HL-60 (cell line): ENCODE measurements at regions not wholly inside any gene's neighbourhood (a gene's known extent, or its start where the extent isn't known, plus 50 kb on each side); places are given as distances from the start of the nearest gene placed in this dataset.

Experiments used
- DNase-seq, 2 experiments: peaks; one replicate each; pipeline ENCODE4 v3.0.0-alpha.2; 2010 to 2020; ENCODE audit warnings: low read depth in 1 of 2, low spot score in 1 of 2
- H3K27ac ChIP-seq: fragments of 250-450 bp; sonication (Bioruptor Pico); replicated peaks from 2 replicates; pipeline ENCODE4 v1.5.1; 2020; ENCODE audit warnings: mild to moderate bottlenecking, moderate library complexity
- H3K27me3 ChIP-seq: fragments of 250-450 bp; sonication (Bioruptor Pico); 2 replicates; pipeline ENCODE4 v1.5.1; 2021; ENCODE audit warnings: mild to moderate bottlenecking, moderate library complexity; ENCODE audit not compliant: insufficient read depth, poor library complexity, severe bottlenecking
- H3K4me3 ChIP-seq: replicated peaks from 2 replicates; pipeline ENCODE4 v1.5.1; 2011; ENCODE audit warnings: mild to moderate bottlenecking, control low read depth, low read length; ENCODE audit not compliant: insufficient read depth
- GABPA ChIP-seq: IDR thresholded peaks from 2 replicates; pipeline ENCODE4 v1.6.1; 2012; ENCODE audit warnings: low read depth
- POLR2AphosphoS5 ChIP-seq: IDR thresholded peaks from 2 replicates; pipeline ENCODE4 v1.6.1; 2012; ENCODE audit warnings: low read depth
- SPI1 ChIP-seq: IDR thresholded peaks from 2 replicates; pipeline ENCODE4 v1.6.1; 2012; ENCODE audit warnings: low read depth, mild to moderate bottlenecking, borderline replicate concordance
- TF ChIP-seq, protein P1 (sequence below): IDR thresholded peaks from 2 replicates; pipeline ENCODE4 v1.6.1; 2012; ENCODE audit warnings: low read depth; ENCODE audit not compliant: insufficient replicate concordance
- TF ChIP-seq, protein P2 (sequence below): IDR thresholded peaks from one replicate; pipeline ENCODE4 v1.5.1; 2011; ENCODE audit warnings: low read length, control low read depth, inconsistent platforms; ENCODE audit not compliant: insufficient read depth

DNA sequence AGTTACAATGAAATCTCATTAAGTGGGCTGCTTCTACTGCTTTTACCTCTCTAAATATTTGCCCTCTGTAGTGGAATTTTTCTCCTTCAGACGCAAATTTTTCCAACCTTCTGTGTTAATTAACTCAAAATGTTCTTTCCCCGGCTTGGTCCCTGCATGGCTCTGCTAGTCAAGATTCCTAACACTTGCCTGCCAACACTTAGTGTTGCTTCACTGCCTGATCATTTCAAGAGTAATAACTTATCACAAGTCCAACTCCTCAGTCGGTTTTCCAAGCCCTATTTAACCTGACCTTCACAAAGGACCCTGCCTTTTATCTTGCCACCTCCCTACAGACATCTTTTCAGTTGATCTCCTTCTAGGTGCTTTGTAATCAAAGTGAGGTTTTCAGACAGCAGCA lies 142.7 kb downstream of the HRH4 start:
- no peak for DNase-seq
- Histone ChIP-seq H3K4me3 (no peak overlapping the region), H3K27ac (no peak overlapping the region), H3K27me3 (peaks cover 7% of the 10 kb centered on the region)
- TF ChIP-seq, protein P1, sequence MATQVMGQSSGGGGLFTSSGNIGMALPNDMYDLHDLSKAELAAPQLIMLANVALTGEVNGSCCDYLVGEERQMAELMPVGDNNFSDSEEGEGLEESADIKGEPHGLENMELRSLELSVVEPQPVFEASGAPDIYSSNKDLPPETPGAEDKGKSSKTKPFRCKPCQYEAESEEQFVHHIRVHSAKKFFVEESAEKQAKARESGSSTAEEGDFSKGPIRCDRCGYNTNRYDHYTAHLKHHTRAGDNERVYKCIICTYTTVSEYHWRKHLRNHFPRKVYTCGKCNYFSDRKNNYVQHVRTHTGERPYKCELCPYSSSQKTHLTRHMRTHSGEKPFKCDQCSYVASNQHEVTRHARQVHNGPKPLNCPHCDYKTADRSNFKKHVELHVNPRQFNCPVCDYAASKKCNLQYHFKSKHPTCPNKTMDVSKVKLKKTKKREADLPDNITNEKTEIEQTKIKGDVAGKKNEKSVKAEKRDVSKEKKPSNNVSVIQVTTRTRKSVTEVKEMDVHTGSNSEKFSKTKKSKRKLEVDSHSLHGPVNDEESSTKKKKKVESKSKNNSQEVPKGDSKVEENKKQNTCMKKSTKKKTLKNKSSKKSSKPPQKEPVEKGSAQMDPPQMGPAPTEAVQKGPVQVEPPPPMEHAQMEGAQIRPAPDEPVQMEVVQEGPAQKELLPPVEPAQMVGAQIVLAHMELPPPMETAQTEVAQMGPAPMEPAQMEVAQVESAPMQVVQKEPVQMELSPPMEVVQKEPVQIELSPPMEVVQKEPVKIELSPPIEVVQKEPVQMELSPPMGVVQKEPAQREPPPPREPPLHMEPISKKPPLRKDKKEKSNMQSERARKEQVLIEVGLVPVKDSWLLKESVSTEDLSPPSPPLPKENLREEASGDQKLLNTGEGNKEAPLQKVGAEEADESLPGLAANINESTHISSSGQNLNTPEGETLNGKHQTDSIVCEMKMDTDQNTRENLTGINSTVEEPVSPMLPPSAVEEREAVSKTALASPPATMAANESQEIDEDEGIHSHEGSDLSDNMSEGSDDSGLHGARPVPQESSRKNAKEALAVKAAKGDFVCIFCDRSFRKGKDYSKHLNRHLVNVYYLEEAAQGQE = no peak
- TF ChIP-seq SPI1 (no peak), GABPA (no peak), POLR2AphosphoS5 (no peak)
- TF ChIP-seq, protein P2, sequence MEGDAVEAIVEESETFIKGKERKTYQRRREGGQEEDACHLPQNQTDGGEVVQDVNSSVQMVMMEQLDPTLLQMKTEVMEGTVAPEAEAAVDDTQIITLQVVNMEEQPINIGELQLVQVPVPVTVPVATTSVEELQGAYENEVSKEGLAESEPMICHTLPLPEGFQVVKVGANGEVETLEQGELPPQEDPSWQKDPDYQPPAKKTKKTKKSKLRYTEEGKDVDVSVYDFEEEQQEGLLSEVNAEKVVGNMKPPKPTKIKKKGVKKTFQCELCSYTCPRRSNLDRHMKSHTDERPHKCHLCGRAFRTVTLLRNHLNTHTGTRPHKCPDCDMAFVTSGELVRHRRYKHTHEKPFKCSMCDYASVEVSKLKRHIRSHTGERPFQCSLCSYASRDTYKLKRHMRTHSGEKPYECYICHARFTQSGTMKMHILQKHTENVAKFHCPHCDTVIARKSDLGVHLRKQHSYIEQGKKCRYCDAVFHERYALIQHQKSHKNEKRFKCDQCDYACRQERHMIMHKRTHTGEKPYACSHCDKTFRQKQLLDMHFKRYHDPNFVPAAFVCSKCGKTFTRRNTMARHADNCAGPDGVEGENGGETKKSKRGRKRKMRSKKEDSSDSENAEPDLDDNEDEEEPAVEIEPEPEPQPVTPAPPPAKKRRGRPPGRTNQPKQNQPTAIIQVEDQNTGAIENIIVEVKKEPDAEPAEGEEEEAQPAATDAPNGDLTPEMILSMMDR = no peak

DNA sequence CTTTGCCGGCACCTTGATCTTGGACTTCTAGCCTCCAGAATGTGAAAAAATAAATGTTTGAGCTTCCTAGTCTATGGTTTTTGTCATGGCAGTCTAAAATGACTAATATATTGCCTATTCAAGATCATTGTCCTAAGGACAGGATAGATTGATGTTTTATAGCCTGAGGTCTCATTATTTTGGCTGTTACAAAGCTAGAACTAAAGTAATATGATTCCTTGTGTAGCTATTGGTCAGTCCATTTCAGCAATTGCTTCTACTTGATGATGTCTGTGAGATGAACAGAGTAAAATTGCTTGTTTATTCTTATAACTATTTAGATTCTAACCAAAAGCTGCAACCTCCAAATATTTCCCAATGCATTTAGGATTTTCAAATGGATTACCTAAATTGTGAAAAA lies 145.0 kb downstream of the HRH4 start:
- Histone ChIP-seq H3K27me3 (peaks cover 2% of the 10 kb centered on the region), H3K4me3 (no peak overlapping the region), H3K27ac (no peak overlapping the region)
- DNase-seq = no peak
- TF ChIP-seq, protein P2 = no peak
- TF ChIP-seq POLR2AphosphoS5 = no peak
- TF ChIP-seq, protein P1 = no peak
- TF ChIP-seq SPI1 = no peak

DNA sequence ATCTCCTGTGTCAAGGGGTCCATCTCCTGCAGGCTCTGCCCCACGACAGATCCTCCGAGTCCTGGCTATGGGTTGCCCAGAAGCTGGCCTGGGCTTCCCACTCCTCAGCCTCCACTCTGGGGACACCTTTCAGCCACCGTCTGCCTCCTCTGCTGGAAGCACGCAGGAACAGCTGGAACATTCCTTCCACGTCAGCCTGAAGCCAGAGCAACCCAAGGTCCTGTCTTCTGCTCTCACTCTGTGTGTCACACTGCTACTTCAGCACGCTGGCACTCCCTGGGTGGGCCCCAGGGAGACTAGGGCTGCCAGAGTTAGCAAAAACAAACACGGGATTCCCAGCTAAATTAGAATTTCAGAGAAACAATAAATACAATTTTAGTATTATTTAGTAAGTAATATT lies 148.8 kb downstream of the HRH4 start:
- DNase-seq = no peak
- Histone ChIP-seq H3K27ac (no peak overlapping the region), H3K27me3 (no peaks in the 10 kb centered on the region), H3K4me3 (no peak overlapping the region)
- TF ChIP-seq, protein P1 = no peak
- TF ChIP-seq SPI1 (no peak), GABPA (no peak), POLR2AphosphoS5 (no peak)
- TF ChIP-seq, protein P2 = no peak
